DND-41 (cell line): ENCODE measurements at regions not wholly inside any gene's neighbourhood (a gene's known extent, or its start where the extent isn't known, plus 50 kb on each side); places are given as distances from the start of the nearest gene placed in this dataset.

ENCODE experiments used
- ATAC-seq: fragments of 200-7000 bp; cut with Tn5 transposase; 3 replicates; pipeline ENCODE4 v1.9.1; 2021; ENCODE audit warnings: low read depth; ENCODE audit not compliant: insufficient read depth
- DNase-seq: peaks from one replicate; pipeline ENCODE4 v3.0.0-alpha.2; 2020
- H2AFZ ChIP-seq: 2 replicates; pipeline ENCODE4 v1.6.0; 2012; ENCODE audit warnings: low read depth, low read length
- H3K27ac ChIP-seq: 2 replicates; pipeline ENCODE4 v1.5.1; 2012; ENCODE audit warnings: low read length, inconsistent platforms
- H3K27me3 ChIP-seq: fragments of 200-600 bp; sonication (generic); 2 replicates; pipeline ENCODE4 v1.6.0; 2012; ENCODE audit warnings: low read length, mild to moderate bottlenecking, inconsistent platforms; ENCODE audit not compliant: insufficient read depth, poor library complexity
- H3K36me3 ChIP-seq: 2 replicates; pipeline ENCODE4 v1.5.1; 2012; ENCODE audit warnings: low read length, inconsistent platforms; ENCODE audit not compliant: insufficient read depth
- H3K4me1 ChIP-seq: 2 replicates; pipeline ENCODE4 v1.5.1; 2012; ENCODE audit warnings: mild to moderate bottlenecking, low read length; ENCODE audit not compliant: insufficient read depth
- H3K4me2 ChIP-seq: 2 replicates; pipeline ENCODE4 v1.6.0; 2012; ENCODE audit warnings: mild to moderate bottlenecking, moderate library complexity, low read length, inconsistent platforms; ENCODE audit not compliant: insufficient read depth
- H3K4me3 ChIP-seq, 2 experiments: fragments of 200-600 bp in 1 of 2; shearing (Covaris generic) in 1 of 2; 2 replicates each; pipeline ENCODE4 v1.5.1; 2012 to 2016; ENCODE audit warnings: inconsistent platforms in 2 of 2, low read length in 2 of 2, mild to moderate bottlenecking in 2 of 2, low read depth in 1 of 2, moderate library complexity in 1 of 2
- H3K79me2 ChIP-seq: 2 replicates; pipeline ENCODE4 v1.6.0; 2012; ENCODE audit warnings: low read length, inconsistent platforms; ENCODE audit not compliant: insufficient read depth
- H3K9ac ChIP-seq: 2 replicates; pipeline ENCODE4 v1.6.0; 2012; ENCODE audit warnings: low read depth, mild to moderate bottlenecking, inconsistent platforms, low read length, moderate library complexity
- H3K9me3 ChIP-seq: 2 replicates; pipeline ENCODE4 v1.5.1; 2012; ENCODE audit warnings: low read length, moderate library complexity, mild to moderate bottlenecking, inconsistent platforms; ENCODE audit not compliant: insufficient read depth, severe bottlenecking
- H4K20me1 ChIP-seq: 2 replicates; pipeline ENCODE4 v1.6.0; 2012; ENCODE audit warnings: low read length; ENCODE audit not compliant: insufficient read depth
- CTCF ChIP-seq: IDR thresholded peaks from 2 replicates; pipeline ENCODE4 v1.5.1; 2012; ENCODE audit warnings: borderline replicate concordance, low read length, moderate library complexity, mild to moderate bottlenecking; ENCODE audit not compliant: poor library complexity, severe bottlenecking; ENCODE audit errors: extremely low read depth
- EZH2 ChIP-seq: IDR thresholded peaks from 3 replicates; pipeline ENCODE4 v1.6.1; 2012; ENCODE audit warnings: borderline replicate concordance, low read depth, mild to moderate bottlenecking, moderate library complexity, low read length, inconsistent platforms; ENCODE audit not compliant: severe bottlenecking

- H3K9ac ChIP-seq, result no peak overlapping the region
- H3K9me3 ChIP-seq, result no peaks in the 10 kb centered on the region
- no peaks in the 10 kb centered on the region for H3K27me3 ChIP-seq
- no peak for ATAC-seq
- H3K4me1 ChIP-seq, result no peaks in the 10 kb centered on the region
- H3K4me3 ChIP-seq, result no peak overlapping the region
- no peaks in the 10 kb centered on the region for H4K20me1 ChIP-seq
- H3K36me3 ChIP-seq, result no peaks in the 10 kb centered on the region
- H3K79me2 ChIP-seq, result no peaks in the 10 kb centered on the region
- no peak overlapping the region for H3K4me2 ChIP-seq
- H3K27ac ChIP-seq, result no peak overlapping the region
- no peak overlapping the region for H2AFZ ChIP-seq
- no peak for DNase-seq
- no peak for TF ChIP-seq CTCF
- no peak for TF ChIP-seq EZH2
Observed at GRCh38 chr13:74870865-74871264, 611.1 kb downstream of the TBC1D4 start.

GRCh38 chr13:74869846-74870245 is 612.1 kb downstream of the TBC1D4 start:
- TF ChIP-seq EZH2 (no peak), CTCF (no peak)

GRCh38 chr13:74868049-74868448 is 613.9 kb downstream of the TBC1D4 start:
- H3K4me2 ChIP-seq, result no peak overlapping the region
- TF ChIP-seq EZH2 (no peak), CTCF (no peak)
- H4K20me1 ChIP-seq, result no peaks in the 10 kb centered on the region

More at GRCh38 chr13:74869846-74870245, 612.1 kb downstream of the TBC1D4 start:
- no peak overlapping the region for H2AFZ ChIP-seq
- no peaks in the 10 kb centered on the region for H3K27me3 ChIP-seq
- no peaks in the 10 kb centered on the region for H3K79me2 ChIP-seq
- no peaks in the 10 kb centered on the region for H3K36me3 ChIP-seq
- no peaks in the 10 kb centered on the region for H3K4me1 ChIP-seq
- no peak overlapping the region for H3K4me2 ChIP-seq
- H3K9me3 ChIP-seq, result no peaks in the 10 kb centered on the region
- ATAC-seq, result no peak
- H3K4me3 ChIP-seq, result no peak overlapping the region
- H3K27ac ChIP-seq, result no peak overlapping the region
- no peaks in the 10 kb centered on the region for H4K20me1 ChIP-seq
- H3K9ac ChIP-seq, result no peak overlapping the region
- DNase-seq, result no peak

GRCh38 chr13:74867460-74867859 is 614.5 kb downstream of the TBC1D4 start:
- no peak for ATAC-seq
- Histone ChIP-seq H3K4me2 (no peak overlapping the region), H3K27me3 (no peaks in the 10 kb centered on the region), H3K9me3 (no peaks in the 10 kb centered on the region), H3K36me3 (no peaks in the 10 kb centered on the region), H3K9ac (no peak overlapping the region), H4K20me1 (no peaks in the 10 kb centered on the region), H3K4me3 (no peak overlapping the region), H2AFZ (no peak overlapping the region), H3K27ac (no peak overlapping the region), H3K79me2 (no peaks in the 10 kb centered on the region), H3K4me1 (no peaks in the 10 kb centered on the region)
- TF ChIP-seq EZH2 (no peak), CTCF (no peak)
- DNase-seq, result no peak

More at GRCh38 chr13:74868049-74868448, 613.9 kb downstream of the TBC1D4 start:
- Histone ChIP-seq H3K27me3 (no peaks in the 10 kb centered on the region), H3K9ac (no peak overlapping the region), H3K79me2 (no peaks in the 10 kb centered on the region), H3K27ac (no peak overlapping the region), H3K4me3 (no peak overlapping the region), H3K9me3 (no peaks in the 10 kb centered on the region), H3K4me1 (no peaks in the 10 kb centered on the region), H2AFZ (no peak overlapping the region), H3K36me3 (no peaks in the 10 kb centered on the region)
- ATAC-seq, result no peak
- DNase-seq, result no peak
